ENCODE measurements at regions not wholly inside any gene's neighbourhood (a gene's known extent, or its start where the extent isn't known, plus 50 kb on each side); places are given as distances from the start of the nearest gene placed in this dataset.

- Histone ChIP-seq H2AFZ (no peak overlapping the region), H3K27me3 (ENCODE audit: insufficient read depth, low read depth) (no peaks in the 10 kb centered on the region), H3K79me2 (ENCODE audit: low read depth) (no peaks in the 10 kb centered on the region), H3K36me3 (ENCODE audit: low read depth) (no peaks in the 10 kb centered on the region), H3K9me3 (ENCODE audit: insufficient read depth, low read depth) (peaks cover 9% of the 10 kb centered on the region; the same call in 1 of the 2 replicates), H4K20me1 (ENCODE audit: insufficient read depth) (no peaks in the 10 kb centered on the region), H3K4me3 (no peak overlapping the region), H3K9me2 (ENCODE audit: insufficient read depth) (no peaks in the 10 kb centered on the region), H3K4me2 (no peak overlapping the region), H3K27ac (no peak overlapping the region), H3F3A (ENCODE audit: insufficient read depth, low read depth) (peaks cover 12% of the 10 kb centered on the region; the same call in 1 of the 2 replicates), H3K4me1 (replicated peaks; ENCODE audit: insufficient read depth) (peaks cover 14% of the 10 kb centered on the region)
- intact Hi-C loops (cut with micrococcal nuclease; ENCODE audit: unreplicated experiment), result no loop called here
- no TSS peak for BruUV-seq (replicated peaks)
- no peak for DNase-seq
- ChIA-PET CTCF (no interaction called here), POLR2A (ENCODE audit: unreplicated experiment) (no interaction called here)
- no peak for TF ChIP-seq EZH2 (IDR thresholded peaks at IDR 0.05; ENCODE audit: low read depth)
- no peak for TF ChIP-seq CTCF (conservative IDR thresholded peaks at IDR 0.05)
These were observed 508.2 kb downstream of the SHQ1 start for GRCh38 chr3:72340056-72340455.

GRCh38 chr3:72339670-72340030, 508.6 kb downstream of the SHQ1 start:
- H3K27me3 ChIP-seq (ENCODE audit: insufficient read depth, low read depth), result no peaks in the 10 kb centered on the region
- peaks cover 9% of the 10 kb centered on the region; the same call in 1 of the 2 replicates for H3K9me3 ChIP-seq (ENCODE audit: insufficient read depth, low read depth)
- H3K36me3 ChIP-seq (ENCODE audit: low read depth), result no peaks in the 10 kb centered on the region
- H3F3A ChIP-seq (ENCODE audit: insufficient read depth, low read depth), result peaks cover 12% of the 10 kb centered on the region; the same call in 1 of the 2 replicates
- H3K27ac ChIP-seq, result peak overlapping the region; percentile 84
- H2AFZ ChIP-seq, result no peak overlapping the region
- intact Hi-C loops (cut with micrococcal nuclease; ENCODE audit: unreplicated experiment), result loop anchor here (1.0 to 2.0 kb wide), 2 partner anchors 289 to 389 kb away; no protein-coding TSS in a partner anchor
- ChIA-PET CTCF (no interaction called here), POLR2A (ENCODE audit: unreplicated experiment) (no interaction called here)
- H4K20me1 ChIP-seq (ENCODE audit: insufficient read depth), result no peaks in the 10 kb centered on the region
- H3K4me2 ChIP-seq, result no peak overlapping the region
- H3K4me3 ChIP-seq, result no peak overlapping the region
- H3K9me2 ChIP-seq (ENCODE audit: insufficient read depth), result no peaks in the 10 kb centered on the region
- DNase-seq, result no peak
- no peak for TF ChIP-seq CTCF (conservative IDR thresholded peaks at IDR 0.05)
- H3K4me1 ChIP-seq (replicated peaks; ENCODE audit: insufficient read depth), result peaks cover 14% of the 10 kb centered on the region
- no peaks in the 10 kb centered on the region for H3K79me2 ChIP-seq (ENCODE audit: low read depth)
- BruUV-seq (replicated peaks), result no TSS peak

- H3K36me3 ChIP-seq (ENCODE audit: low read depth), result no peaks in the 10 kb centered on the region
- no TSS peak for BruUV-seq (replicated peaks)
- peaks cover 12% of the 10 kb centered on the region; the same call in 1 of the 2 replicates for H3F3A ChIP-seq (ENCODE audit: insufficient read depth, low read depth)
- no peaks in the 10 kb centered on the region for H3K9me2 ChIP-seq (ENCODE audit: insufficient read depth)
- peaks cover 14% of the 10 kb centered on the region for H3K4me1 ChIP-seq (replicated peaks; ENCODE audit: insufficient read depth)
- peak overlapping the region; percentile 6; the same call in 1 of the 2 replicates for H3K4me2 ChIP-seq
- DNase-seq, result peak; percentile 68 to 93
- POLR2A ChIA-PET (ENCODE audit: unreplicated experiment), result no interaction called here
- H3K27me3 ChIP-seq (ENCODE audit: insufficient read depth, low read depth), result no peaks in the 10 kb centered on the region
- intact Hi-C loops (cut with micrococcal nuclease; ENCODE audit: unreplicated experiment), result loop anchor here (1.0 to 2.0 kb wide), 2 partner anchors 289 to 390 kb away; no protein-coding TSS in a partner anchor
- no peaks in the 10 kb centered on the region for H4K20me1 ChIP-seq (ENCODE audit: insufficient read depth)
- no peak overlapping the region; the same call in 1 of the 2 replicates for H2AFZ ChIP-seq
- H3K9me3 ChIP-seq (ENCODE audit: insufficient read depth, low read depth), result peaks cover 9% of the 10 kb centered on the region; the same call in 1 of the 2 replicates
- CTCF ChIA-PET, result no interaction called here
- H3K4me3 ChIP-seq, result no peak overlapping the region
- TF ChIP-seq CTCF (conservative IDR thresholded peaks at IDR 0.05), result no peak
- no peak for TF ChIP-seq EZH2 (IDR thresholded peaks at IDR 0.05; ENCODE audit: low read depth)
- no peaks in the 10 kb centered on the region for H3K79me2 ChIP-seq (ENCODE audit: low read depth)
- peak overlapping the region; percentile 84 for H3K27ac ChIP-seq
These were observed 509.1 kb downstream of the SHQ1 start for GRCh38 chr3:72338942-72339669.
